Mesothelial cell of epicardium (in vitro differentiated cells): ENCODE measurements at regions not wholly inside any gene's neighbourhood (a gene's known extent, or its start where the extent isn't known, plus 50 kb on each side); places are given as distances from the start of the nearest gene placed in this dataset.
"Not testable (repeated sequence)": the region's sequence is repeated elsewhere in the genome, so short reads cannot be mapped to it uniquely, and the experiment has no call there.

Experiments
- DNase-seq, 2 experiments: peaks; one replicate each; pipeline ENCODE4 v3.0.0; 2021; ENCODE audit warnings: low spot score in 2 of 2; ENCODE audit not compliant: unreplicated experiment in 2 of 2
- H3K27ac Mint-ChIP-seq: 2 replicates; pipeline ENCODE4 v1.8.0; 2021; ENCODE audit warnings: mixed read lengths
- H3K27me3 Mint-ChIP-seq: 2 replicates; pipeline ENCODE4 v1.8.0; 2021; ENCODE audit warnings: low read depth, mixed read lengths
- H3K36me3 Mint-ChIP-seq: 2 replicates; pipeline ENCODE4 v1.8.0; 2021; ENCODE audit warnings: mixed read lengths
- H3K4me1 Mint-ChIP-seq: 2 replicates; pipeline ENCODE4 v1.8.0; 2021; ENCODE audit warnings: mixed read lengths
- H3K4me3 Mint-ChIP-seq: 2 replicates; pipeline ENCODE4 v1.8.0; 2021; ENCODE audit warnings: mild to moderate bottlenecking, moderate library complexity, mixed read lengths
- H3K9me3 Mint-ChIP-seq: 2 replicates; pipeline ENCODE4 v1.8.0; 2021; ENCODE audit warnings: mixed read lengths
- CTCF ChIP-seq: fragments of 200-600 bp; sonication (generic); IDR thresholded peaks from one replicate; pipeline ENCODE4 v1.5.0; 2021; ENCODE audit warnings: antibody characterized with exemption; ENCODE audit not compliant: unreplicated experiment

- no peaks in the 10 kb centered on the region for H3K4me1 Mint-ChIP-seq
- no peaks in the 10 kb centered on the region for H3K9me3 Mint-ChIP-seq
- no peaks in the 10 kb centered on the region for H3K36me3 Mint-ChIP-seq
These were observed 167.5 kb downstream of the SOD2 start for GRCh38 chr6:159525445-159526025.

GRCh38 chr6:159522877-159523547 lies 170.0 kb downstream of the SOD2 start:
- peaks cover 13% of the 10 kb centered on the region for H3K27me3 Mint-ChIP-seq
- peaks cover 13% of the 10 kb centered on the region for H3K9me3 Mint-ChIP-seq
- H3K4me3 Mint-ChIP-seq = no peak overlapping the region
- no peak for TF ChIP-seq CTCF
- H3K36me3 Mint-ChIP-seq = no peaks in the 10 kb centered on the region
- no peak overlapping the region for H3K27ac Mint-ChIP-seq
- DNase-seq = no peak
- no peaks in the 10 kb centered on the region for H3K4me1 Mint-ChIP-seq

More at GRCh38 chr6:159525445-159526025, 167.5 kb downstream of the SOD2 start:
- no peak for TF ChIP-seq CTCF
- Mint-ChIP-seq H3K27ac (no peak overlapping the region), H3K27me3 (peaks cover 13% of the 10 kb centered on the region), H3K4me3 (no peak overlapping the region)
- DNase-seq = no peak

- TF ChIP-seq CTCF = no peak
- Mint-ChIP-seq H3K27me3 (peaks cover 13% of the 10 kb centered on the region), H3K27ac (no peak overlapping the region)
These were observed 171.1 kb downstream of the SOD2 start for GRCh38 chr6:159521962-159522361.

GRCh38 chr6:159520002-159520401 lies 173.0 kb downstream of the SOD2 start:
- H3K27ac Mint-ChIP-seq = no peak overlapping the region
- H3K27me3 Mint-ChIP-seq = peaks cover 9% of the 10 kb centered on the region
- no peaks in the 10 kb centered on the region for H3K4me1 Mint-ChIP-seq
- no peak overlapping the region for H3K4me3 Mint-ChIP-seq
- no peak for DNase-seq
- H3K36me3 Mint-ChIP-seq = no peaks in the 10 kb centered on the region
- peaks cover 31% of the 10 kb centered on the region for H3K9me3 Mint-ChIP-seq
- no peak for TF ChIP-seq CTCF

More at GRCh38 chr6:159521962-159522361, 171.1 kb downstream of the SOD2 start:
- DNase-seq = no peak
- H3K4me1 Mint-ChIP-seq = no peaks in the 10 kb centered on the region
- H3K4me3 Mint-ChIP-seq = no peak overlapping the region
- H3K9me3 Mint-ChIP-seq = peaks cover 18% of the 10 kb centered on the region
- H3K36me3 Mint-ChIP-seq = no peaks in the 10 kb centered on the region

- H3K9me3 Mint-ChIP-seq = peaks cover 31% of the 10 kb centered on the region
- H3K27me3 Mint-ChIP-seq = not testable (repeated sequence)
These were observed 177.2 kb downstream of the SOD2 start for GRCh38 chr6:159515811-159516210.

GRCh38 chr6:159513914-159514313 lies 179.1 kb downstream of the SOD2 start:
- Mint-ChIP-seq H3K4me3 (no peak overlapping the region), H3K4me1 (no peaks in the 10 kb centered on the region), H3K9me3 (peaks cover 21% of the 10 kb centered on the region), H3K27ac (no peak overlapping the region), H3K36me3 (no peaks in the 10 kb centered on the region), H3K27me3 (peaks cover 4% of the 10 kb centered on the region)
- DNase-seq = no peak
- TF ChIP-seq CTCF = no peak

More at GRCh38 chr6:159515811-159516210, 177.2 kb downstream of the SOD2 start:
- not testable (repeated sequence) for H3K36me3 Mint-ChIP-seq, H3K4me3 Mint-ChIP-seq, H3K27ac Mint-ChIP-seq, DNase-seq, H3K4me1 Mint-ChIP-seq
